Tibial nerve (tissue), 4 donors: ENCODE measurements at regions not wholly inside any gene's neighbourhood (a gene's known extent, or its start where the extent isn't known, plus 50 kb on each side); places are given as distances from the start of the nearest gene placed in this dataset.

Source experiments
- EP300 ChIP-seq, 2 donors: sonication (generic); formaldehyde crosslinking; IDR thresholded peaks; one replicate each; pipeline ENCODE4 v1.6.1; 2017; ENCODE audit warnings: antibody characterized with exemption in 2 of 2, mild to moderate bottlenecking in 1 of 2
- POLR2A ChIP-seq, 2 donors: fragments of 450-650 bp; IDR thresholded peaks; one replicate each; pipeline ENCODE4 v1.6.1; 2017; ENCODE audit warnings: antibody characterized with exemption in 2 of 2, mild to moderate bottlenecking in 2 of 2, moderate library complexity in 2 of 2
- TF ChIP-seq, protein P1 (sequence below), 5 experiments: fragments of 200-600 bp in 3 of 5; fragments of 450-650 bp in 2 of 5; sonication (generic) in 3 of 5; IDR thresholded peaks; one replicate each; pipeline ENCODE4 v1.5.1; 2016 to 2019; ENCODE audit warnings: antibody characterized with exemption in 5 of 5, mild to moderate bottlenecking in 3 of 5, moderate library complexity in 2 of 5

DNA sequence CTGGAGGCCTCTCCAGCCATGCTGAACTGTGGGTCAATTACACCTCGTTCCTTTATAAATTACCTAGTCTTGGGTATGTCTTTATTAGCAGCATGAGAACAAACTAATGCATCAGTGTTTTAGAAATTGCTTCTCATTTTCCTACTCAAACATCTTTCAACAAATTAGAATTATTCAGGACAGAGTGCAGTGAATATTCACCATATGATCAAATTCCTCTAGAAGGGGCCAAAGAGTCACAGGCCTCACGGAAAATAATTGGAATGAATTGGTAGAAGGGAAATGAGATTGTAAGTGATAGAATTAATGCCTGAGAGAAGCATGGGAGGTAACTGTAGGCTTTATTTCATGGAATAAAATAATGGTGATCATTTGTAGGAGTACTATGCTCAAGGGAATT is 50.5 kb upstream of the CDH11 start:
- TF ChIP-seq, protein P1, sequence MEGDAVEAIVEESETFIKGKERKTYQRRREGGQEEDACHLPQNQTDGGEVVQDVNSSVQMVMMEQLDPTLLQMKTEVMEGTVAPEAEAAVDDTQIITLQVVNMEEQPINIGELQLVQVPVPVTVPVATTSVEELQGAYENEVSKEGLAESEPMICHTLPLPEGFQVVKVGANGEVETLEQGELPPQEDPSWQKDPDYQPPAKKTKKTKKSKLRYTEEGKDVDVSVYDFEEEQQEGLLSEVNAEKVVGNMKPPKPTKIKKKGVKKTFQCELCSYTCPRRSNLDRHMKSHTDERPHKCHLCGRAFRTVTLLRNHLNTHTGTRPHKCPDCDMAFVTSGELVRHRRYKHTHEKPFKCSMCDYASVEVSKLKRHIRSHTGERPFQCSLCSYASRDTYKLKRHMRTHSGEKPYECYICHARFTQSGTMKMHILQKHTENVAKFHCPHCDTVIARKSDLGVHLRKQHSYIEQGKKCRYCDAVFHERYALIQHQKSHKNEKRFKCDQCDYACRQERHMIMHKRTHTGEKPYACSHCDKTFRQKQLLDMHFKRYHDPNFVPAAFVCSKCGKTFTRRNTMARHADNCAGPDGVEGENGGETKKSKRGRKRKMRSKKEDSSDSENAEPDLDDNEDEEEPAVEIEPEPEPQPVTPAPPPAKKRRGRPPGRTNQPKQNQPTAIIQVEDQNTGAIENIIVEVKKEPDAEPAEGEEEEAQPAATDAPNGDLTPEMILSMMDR (IDR thresholded peaks at IDR 0.05): no peak
- TF ChIP-seq EP300 (IDR thresholded peaks at IDR 0.05): no peak
- TF ChIP-seq POLR2A (IDR thresholded peaks at IDR 0.05): no peak
